ENCODE measurements at regions not wholly inside any gene's neighbourhood (a gene's known extent, or its start where the extent isn't known, plus 50 kb on each side); places are given as distances from the start of the nearest gene placed in this dataset.

DNA sequence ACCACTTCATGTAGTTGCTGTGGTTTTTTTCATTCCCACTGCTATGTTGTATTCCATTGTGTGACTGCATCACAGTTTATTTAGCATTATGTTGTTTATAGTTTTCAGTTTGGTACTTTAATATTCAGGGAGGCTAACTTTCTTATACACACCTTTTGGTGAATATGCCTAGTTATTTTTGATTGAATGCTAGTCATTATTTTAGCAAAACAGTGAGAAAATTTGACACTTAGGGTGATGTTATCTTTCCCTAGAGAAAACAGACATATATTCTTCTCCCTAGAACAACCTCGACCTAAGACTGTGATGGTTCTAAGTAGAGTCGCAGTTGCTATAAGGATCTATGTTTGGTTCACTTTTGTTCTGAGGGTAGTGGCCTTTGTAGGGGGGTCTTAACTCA, 120.8 kb upstream of the B3GAT2 start:
- TF ChIP-seq, protein P1, sequence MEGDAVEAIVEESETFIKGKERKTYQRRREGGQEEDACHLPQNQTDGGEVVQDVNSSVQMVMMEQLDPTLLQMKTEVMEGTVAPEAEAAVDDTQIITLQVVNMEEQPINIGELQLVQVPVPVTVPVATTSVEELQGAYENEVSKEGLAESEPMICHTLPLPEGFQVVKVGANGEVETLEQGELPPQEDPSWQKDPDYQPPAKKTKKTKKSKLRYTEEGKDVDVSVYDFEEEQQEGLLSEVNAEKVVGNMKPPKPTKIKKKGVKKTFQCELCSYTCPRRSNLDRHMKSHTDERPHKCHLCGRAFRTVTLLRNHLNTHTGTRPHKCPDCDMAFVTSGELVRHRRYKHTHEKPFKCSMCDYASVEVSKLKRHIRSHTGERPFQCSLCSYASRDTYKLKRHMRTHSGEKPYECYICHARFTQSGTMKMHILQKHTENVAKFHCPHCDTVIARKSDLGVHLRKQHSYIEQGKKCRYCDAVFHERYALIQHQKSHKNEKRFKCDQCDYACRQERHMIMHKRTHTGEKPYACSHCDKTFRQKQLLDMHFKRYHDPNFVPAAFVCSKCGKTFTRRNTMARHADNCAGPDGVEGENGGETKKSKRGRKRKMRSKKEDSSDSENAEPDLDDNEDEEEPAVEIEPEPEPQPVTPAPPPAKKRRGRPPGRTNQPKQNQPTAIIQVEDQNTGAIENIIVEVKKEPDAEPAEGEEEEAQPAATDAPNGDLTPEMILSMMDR (IDR thresholded peaks at IDR 0.05; ENCODE audit: insufficient read depth, low read length, poor library complexity, severe bottlenecking) = no peak
- no peak for TF ChIP-seq EZH2phosphoT487 (conservative IDR thresholded peaks at IDR 0.05; ENCODE audit: low read length)

All from SU-DHL-6 (cell line).